Inflammatory macrophage (primary cell): ENCODE measurements at regions not wholly inside any gene's neighbourhood (a gene's known extent, or its start where the extent isn't known, plus 50 kb on each side); places are given as distances from the start of the nearest gene placed in this dataset.
"Not testable (repeated sequence)": the region's sequence is repeated elsewhere in the genome, so short reads cannot be mapped to it uniquely, and the experiment has no call there.

Source experiments
- DNase-seq, 2 donors: peaks; one replicate each; pipeline ENCODE4 v3.0.0-alpha.2; 2020 to 2022

DNA sequence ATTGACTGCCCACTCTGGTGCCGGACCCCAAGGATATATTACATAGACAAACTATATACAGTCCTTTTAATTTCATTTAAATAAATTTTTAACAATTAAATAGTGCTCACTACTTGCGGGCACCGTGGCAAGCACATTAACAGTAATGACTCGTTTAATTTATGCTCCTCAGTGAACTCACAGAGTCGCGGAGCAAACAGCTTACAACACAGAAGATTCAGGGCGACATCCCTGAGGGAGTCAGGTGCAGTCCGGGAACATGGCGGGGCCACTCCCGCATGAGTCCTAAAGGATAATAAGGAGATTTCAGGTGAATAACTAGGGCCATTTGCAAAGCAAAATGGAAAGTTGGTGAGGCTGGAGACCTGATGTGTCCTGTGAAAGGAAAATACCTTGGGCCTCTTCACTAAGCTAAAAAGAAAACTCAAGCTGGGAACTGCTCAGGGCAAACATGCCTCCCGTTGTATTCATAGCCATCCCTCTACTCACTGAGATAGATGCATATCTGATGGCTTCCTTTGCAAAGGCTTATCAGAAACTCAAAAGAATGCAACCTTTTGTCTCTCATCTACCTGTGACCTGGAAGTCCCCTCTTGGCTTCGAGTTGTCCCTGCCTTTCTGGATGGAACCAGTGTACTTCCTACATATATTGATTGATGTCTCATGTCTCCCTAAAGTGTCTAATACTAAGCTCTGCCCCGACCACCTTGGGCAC lies 125.6 kb downstream of the KLF6 start:
- no peak for DNase-seq

DNA sequence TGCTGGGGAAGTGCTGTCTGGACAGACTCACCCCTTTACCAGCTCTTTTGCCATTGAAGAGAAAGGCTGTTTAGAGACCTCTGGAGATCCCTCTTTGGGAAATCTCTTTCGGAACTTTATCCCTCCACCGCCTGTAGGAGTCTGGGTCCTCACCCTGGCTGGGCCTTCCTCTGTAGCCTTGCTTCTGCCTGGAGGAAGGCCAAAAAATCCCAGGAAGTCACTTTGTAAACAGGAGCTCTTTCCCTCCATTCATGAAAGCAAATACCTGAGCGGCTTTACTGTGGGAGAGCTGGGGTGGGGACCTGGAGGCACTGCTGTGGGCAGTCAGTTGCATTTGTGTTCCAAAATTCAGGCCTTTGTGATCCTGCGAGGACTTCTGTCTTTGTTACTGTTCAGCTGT lies 126.2 kb downstream of the KLF6 start:
- no peak for DNase-seq

DNA sequence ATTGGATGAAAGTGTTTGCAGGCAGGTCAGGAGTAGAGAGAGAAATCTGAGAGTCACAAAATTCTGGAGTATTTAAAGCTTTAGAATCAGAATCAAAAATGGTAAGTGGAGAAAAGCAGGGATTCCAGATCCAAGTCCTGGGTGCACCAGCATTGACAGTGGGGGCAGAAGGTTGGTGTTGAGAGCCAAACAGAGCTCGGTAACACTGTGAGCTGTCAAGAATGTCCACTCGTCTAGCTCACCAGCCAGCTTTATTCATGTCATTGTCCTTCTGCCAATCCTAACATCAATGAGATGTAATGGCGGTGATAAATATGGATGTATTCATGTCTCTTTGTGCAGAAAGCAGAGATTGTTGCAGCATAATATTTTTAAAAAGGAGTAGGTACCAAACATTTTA lies 128.8 kb downstream of the KLF6 start:
- DNase-seq = no peak

DNA sequence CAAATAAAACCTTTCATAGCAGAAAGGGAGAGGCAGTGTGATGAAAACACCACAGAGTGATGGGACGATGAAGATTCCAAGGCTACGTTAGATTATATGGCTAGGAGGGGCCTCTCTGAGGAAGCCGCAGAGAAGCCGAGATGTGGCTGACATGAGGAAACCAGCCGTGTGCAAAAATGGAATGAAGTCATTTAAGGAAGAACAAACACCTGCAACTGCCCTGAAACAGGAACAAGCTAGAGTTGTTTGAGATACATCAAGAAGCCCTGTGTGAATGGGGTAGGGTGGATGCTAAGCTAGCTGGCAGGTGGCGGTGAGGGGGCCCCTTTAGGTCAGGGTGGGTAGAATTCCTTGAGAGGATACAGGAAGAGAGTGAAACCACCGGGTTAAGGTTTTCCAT lies 129.5 kb downstream of the KLF6 start:
- peak; percentile 20 to 22 for DNase-seq

DNA sequence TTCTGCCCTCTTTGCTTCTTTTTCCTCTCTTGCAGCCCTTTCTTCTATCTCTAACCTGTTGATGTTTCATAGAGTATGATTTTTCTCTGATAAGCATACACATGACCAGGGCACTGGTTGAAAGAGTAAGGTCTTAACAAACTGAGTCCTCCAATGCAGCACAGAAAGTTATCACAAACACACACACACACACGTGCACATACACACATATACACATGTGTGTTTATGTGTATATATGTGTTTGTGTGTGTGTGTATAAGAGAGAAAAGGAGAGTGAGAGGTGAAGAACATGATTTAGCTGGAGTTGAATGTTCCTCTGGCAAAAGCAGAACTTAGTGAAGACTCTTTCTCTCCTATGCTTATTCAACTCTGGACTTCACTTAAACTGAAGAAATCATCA lies 130.0 kb downstream of the KLF6 start:
- DNase-seq = peak in 1 of 2 donors; percentile 7

DNA sequence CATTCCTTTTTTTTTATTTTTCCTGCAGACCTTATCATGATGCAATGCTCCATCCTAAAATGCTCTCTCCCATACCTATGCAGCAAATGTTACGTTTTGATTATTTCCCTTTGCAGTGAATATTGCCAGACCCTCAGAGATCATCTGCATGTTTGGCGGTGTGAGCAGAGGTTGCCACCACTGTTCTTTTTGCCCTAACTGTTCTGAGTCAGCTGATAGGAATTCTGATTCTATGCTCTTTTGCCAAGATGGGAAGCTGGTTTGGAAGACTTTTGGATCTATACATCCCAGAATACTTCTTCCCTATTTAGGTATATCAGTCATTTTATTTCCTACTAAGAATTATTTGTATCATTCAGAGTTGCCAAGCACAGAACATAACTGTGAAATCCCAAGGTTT lies 130.5 kb downstream of the KLF6 start:
- DNase-seq = no peak

DNA sequence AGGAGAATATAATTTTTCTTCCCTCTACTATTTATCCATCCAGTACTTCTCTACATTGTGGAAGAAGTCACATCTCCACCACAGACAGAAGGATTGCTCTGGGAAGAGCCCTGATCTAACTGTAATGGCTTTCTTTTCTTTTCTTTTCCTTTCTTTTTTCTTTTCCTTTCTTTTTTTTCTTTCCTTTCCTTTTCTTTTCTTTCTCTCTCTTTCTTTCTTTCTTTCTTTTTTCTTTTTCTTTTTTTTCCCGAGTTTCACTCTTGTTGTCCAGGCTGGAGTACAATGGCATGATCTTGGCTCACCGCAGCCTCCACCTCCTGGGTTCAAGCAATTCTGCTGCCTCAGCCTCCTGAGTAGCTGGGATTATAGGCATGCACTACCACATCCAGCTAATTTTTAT lies 131.7 kb downstream of the KLF6 start:
- not testable (repeated sequence) for DNase-seq

DNA sequence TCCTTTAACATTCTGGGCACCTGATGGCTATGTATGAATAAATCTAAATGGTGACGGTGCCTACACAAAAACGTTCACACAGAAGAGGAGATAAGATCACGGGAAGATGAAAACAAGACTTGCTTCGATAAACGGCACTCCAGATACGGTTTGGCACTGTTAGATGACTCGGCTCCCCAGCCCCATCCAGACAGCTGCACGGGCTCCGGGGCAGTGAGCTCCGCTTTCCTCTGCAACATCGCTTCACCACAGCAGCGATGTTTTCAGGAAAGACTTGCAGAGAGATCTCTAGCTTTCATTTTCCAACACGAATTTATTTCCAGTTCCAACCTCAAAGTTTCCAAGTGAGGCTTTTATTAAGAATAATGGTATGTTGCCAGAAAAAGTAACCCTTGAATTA lies 132.1 kb downstream of the KLF6 start:
- DNase-seq = no peak

DNA sequence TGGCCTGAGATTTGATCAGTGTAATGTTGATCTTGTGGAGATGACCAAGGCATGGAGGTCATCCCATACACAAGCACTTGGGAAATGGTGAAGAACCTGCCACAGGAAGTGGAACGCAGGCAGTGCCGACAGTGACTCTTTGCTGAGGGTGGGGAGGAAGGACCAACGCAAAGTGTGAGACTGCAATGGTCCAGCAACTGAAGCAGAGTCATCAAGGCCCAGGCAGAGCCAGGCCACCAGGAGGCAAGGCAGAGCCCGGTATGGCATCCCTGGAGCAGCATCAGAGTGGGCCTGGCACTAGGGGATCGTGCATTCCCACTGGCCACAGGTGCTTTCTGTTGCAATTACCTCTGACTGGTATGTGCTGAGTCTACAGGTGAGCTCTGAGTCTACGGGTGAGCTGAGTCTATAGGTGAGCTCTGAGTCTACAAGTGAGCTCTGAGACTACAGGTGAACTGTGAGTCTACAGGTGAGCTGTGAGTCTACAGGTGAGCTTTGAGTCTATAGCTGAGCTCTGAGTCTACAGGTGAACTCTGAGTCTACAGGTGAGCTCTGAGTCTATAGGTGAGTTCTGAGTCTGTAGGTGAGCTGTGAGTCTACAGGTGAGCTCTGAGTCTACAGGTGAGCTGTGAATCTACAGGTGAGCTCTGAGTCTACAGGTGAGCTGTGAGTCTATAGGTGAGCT lies 132.9 kb downstream of the KLF6 start:
- no peak for DNase-seq

DNA sequence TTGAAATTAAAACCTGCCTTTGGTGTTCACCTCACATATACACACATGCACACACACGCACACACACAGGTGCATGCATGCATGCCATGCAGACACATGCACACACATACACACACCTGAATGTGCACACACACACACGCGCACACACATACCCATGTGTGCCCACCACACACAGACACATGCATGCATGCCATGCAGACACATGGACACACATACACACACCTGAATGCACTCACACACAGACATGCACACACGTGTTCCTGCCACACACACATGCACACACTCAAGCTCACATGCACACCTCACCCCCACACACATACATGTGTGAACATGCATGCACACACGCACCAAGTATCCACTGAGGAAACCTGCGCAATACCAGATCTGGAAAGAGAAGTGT lies 136.4 kb downstream of the KLF6 start:
- DNase-seq = no peak

DNA sequence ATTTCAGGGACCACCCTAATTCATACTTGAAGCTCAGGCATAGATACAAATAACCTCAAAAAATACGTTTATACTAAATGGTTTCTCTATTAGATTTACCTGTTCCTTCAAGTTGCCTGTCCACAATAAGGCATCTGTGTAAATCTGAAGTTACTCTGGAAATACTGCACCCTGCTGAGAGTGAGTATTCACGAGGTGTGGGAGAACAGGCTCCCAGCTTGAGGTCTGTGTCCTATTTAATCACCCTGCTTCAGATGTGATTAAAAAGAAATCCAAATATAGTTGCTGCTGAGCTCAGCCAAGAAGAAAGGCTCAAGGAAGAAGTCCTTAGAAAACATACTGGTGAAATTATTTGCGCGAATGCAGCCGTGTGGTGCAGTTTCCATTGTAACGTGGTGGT lies 136.8 kb downstream of the KLF6 start:
- DNase-seq = no peak

DNA sequence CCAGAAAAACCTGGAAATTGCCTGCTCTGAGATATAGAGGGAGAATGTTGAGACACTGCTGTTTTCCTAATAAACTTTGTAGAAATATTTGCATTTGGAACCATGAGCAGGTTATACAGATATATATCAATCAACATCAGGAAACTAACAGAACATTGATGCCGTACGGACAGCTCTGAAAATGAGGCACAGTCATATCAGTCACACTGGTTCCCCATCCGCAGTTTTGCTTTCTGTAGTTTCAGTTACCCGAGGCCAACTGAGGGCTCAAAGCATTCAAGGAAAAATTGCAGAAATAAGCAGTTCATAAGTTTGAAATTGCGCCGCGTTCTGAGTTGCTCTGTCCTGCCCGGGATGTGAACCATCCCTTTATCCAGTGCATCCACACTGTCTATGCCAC lies 137.9 kb downstream of the KLF6 start:
- no peak for DNase-seq

DNA sequence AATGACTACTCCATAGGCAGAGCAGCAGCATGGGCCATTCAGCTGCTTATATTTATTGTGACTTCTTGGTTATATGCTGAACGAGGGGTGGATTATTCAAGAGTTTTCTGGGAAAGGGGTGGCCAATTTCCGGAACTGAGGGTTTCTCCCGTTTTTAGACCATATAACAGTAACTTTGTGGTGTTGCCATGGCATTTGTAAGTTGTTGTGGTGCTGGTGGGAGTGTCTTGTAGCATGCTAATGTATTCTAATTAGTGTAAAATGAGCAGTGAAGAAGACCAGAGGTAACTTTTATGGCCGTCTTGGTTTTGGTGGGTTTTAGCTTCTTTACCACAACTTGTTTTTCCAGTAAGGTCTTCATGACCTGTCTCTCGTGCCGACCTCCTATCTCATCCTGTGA lies 139.6 kb downstream of the KLF6 start:
- no peak for DNase-seq

DNA sequence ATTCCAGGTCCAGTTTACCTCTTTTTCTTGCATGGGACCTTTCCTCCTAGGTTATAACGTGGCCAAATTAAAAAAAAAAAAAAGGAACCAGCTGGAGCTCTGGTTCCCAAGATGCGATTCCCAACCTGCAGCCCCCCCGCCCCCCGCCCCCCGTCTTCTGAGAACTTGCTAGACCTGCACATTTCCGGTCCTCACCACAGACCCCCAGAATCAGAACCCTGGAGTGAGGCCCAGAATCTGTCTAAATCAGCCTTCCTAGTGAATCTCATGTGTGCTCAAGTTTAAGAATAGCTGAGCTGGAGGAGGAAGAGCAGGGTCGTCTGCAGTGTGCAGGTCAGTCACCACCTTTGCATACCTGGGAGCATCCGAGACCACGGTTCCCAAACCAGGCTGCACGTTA lies 144.2 kb downstream of the KLF6 start:
- DNase-seq = no peak

DNA sequence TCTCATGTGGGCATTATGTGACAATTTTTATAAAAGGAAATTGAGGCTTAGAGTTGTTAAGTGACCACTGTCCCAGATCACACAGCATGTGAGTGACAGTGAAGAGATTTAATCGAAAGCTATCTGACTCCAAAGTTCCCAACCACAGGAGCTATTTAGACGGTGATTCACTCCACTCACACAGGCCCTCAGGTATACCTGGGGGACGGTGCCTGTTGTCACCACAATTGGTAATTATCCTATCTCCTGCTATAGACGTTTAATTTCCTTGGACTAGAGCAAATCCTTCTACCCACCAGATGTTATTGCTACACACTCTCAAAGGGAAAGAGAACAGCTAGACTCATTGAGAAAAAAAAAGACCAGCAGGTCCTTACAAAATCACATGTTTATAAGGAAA lies 145.5 kb downstream of the KLF6 start:
- DNase-seq = no peak

DNA sequence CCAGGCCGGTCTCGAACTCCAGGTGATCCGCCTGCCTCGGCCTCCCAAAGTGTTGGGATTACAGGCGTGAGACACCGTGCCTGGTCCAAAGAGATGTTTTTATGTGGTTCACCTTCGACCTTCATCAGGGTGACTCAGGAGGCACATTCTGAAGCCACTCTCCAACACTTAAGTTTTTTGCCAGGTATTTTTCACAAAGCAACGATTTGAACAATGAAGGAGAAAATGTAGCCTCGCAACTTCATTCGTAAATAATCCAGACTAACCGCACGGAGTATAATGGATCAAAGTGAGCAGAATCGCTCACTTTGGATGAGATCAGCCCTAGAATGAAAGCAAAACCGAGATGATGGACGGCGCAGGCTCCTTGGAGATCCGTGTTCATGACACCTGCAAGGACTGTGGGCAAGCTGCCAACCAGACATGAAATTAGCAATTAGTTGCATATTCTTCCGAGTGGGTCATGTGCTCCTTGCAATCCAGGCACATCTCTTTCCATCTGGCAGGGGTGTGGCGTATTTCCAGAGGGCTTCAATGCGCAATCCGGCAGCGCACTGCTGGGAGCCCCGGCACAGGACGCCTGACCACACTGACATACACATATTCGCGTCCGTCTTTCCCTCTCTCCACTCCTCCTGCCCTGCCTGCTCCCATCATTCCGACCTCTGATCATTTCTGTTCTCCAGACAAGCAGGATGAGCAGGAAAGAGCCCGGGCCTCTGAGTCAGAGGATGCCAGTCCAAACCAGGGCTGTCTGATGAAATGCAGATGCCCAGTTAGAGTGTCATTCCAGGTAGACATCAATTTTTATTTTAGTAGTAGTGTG lies 148.4 kb downstream of the KLF6 start:
- DNase-seq = no peak

DNA sequence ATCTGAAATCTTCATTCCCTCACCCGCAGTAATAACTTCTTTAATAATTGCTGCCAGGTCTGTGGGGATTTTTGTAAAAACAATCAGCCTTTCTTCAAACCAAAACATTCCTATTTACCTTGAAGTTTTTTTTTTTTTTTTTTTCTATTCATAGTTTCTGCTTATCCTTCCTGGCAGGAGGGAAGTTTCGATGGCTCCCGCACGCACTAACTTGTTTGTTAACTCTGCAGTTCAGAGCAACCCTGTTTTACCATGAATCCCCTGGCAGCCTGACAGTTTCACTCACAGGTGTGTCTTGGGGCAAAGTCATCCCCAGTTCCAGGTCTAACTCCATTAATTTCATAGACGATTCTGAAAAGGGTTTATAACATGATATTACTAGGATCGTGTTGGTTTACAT lies 149.3 kb downstream of the KLF6 start:
- no peak for DNase-seq

DNA sequence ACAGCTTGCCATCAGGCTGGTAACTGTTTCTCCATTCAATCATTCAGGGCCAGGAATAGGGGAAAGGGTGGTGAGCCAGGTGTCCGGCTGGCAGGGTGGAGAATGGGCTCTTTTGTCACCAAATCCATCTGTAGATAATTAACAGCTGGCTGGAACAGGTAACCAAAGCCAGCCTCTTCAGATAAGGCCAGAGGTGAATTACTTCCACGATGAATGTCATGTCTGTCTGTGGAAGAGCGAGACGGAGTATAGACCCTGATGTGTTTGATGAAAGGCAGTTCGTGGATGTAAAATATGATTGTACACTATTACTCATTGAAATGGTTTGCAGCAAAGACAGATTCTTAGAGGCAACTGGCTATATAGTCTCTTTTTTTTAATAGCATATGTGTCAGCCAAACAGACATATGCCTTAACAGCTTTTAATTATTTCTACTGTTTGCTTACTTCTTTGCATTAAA lies 149.8 kb downstream of the KLF6 start:
- DNase-seq = no peak

DNA sequence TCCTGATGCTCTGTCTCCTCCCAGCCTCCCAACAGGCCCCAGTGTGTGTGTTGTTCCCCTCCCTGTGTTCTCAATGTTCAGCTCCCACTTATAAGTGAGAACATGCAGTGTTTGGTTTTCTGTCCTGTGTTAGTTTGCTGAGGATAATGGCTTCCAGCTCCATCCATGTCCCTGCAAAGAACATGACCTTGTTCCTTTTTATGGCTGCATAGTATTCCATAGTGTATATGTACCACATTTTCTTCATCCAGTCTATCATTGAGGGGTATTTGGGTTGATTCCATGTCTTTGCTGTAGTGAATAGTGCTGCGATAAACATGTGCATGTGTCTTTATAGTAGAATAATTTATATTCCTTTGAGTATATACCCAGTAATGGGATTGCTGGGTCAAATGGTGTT lies 150.4 kb downstream of the KLF6 start:
- not testable (repeated sequence) for DNase-seq

DNA sequence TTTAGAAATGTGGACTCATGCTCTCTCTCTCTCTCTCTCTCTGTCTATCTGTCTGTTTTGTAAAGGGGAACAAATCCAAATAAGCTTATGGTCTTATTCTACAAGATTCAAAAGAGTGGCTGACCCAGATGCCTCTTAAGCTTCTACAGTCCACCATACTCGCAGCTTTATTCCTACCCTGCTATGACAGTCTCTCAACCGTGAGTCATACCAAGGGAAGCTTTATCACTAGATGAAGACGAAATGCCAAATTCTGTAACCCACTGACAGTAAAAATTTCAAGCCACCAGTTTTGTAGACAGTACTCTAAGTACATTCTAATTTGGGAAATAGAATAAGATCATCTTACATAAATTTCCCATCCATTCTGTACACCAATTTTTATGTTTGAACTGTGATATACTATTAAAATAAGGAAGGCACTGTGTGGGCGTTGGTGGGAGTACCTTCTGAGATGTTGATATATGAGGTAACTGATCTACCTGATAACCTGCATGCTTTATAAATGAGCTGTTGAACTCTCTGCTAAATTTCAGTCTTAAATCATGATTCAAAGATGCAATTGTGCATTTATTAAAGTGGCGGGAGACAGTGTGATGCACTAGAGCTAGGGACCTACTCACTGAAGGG lies 153.2 kb downstream of the KLF6 start:
- no peak for DNase-seq

DNA sequence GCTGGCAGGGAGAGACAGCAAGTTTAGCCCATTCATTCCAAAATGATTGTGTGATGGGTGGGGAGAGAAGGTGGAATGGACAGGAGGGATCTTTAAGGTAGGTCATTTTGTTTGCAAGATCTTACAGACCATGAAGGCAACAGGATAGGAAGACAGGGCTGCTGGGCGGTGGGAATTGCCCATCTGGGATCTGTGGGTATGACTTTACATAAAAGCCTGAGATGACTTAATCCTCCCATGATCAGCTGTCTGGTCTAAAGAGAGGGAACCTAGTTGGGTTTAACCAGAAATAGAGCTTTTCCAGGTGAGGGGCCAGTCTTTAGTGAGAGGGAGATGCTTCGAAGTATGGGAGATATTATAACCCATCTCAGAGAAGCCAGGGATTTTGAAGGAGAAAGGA lies 153.7 kb downstream of the KLF6 start:
- DNase-seq = no peak

DNA sequence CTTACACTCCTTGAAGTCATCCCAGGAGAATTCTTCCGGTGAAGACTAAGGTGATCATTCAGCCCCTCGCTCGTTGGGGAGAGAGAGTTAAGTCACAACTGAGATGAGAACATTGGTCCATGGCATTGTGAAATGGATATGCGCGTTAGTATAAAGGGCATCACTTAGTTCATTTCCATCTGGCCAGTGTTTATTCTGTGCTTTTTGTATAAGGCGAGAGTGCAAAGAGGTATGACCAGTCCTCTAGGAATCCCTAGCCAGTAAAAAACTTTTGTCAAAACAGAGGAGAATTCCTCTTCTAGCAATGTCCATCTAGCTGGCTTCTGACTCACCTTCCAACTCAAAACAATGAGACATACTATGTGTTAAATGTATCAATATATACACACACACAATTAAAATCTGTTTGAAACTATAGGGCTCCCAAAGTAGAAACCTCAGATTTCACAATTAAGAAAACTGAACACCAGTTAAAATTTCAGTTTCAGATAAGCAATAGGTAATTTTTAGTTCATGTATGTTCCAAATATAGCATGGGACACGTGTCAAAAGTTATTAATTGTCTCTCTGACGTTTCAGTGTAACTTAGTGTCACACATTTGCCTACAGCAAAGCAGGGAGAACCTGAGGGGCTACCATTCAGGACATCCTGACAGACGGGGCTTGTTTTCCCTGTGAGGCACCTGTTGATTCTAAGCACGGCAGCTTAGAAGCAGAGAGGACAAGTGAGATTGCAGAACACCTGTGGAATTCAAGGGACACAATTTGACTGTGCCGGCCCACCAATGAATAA lies 158.9 kb downstream of the KLF6 start:
- no peak for DNase-seq
